HG03066 (cell line): ENCODE measurements at regions not wholly inside any gene's neighbourhood (a gene's known extent, or its start where the extent isn't known, plus 50 kb on each side); places are given as distances from the start of the nearest gene placed in this dataset.
"Not testable (repeated sequence)": the region's sequence is repeated elsewhere in the genome, so short reads cannot be mapped to it uniquely, and the experiment has no call there.

ENCODE experiments used
- ATAC-seq: cut with Tn5 transposase; IDR thresholded peaks from one replicate; pipeline ENCODE4 v1.9.1; 2021; ENCODE audit warnings: low read depth; ENCODE audit not compliant: unreplicated experiment

DNA sequence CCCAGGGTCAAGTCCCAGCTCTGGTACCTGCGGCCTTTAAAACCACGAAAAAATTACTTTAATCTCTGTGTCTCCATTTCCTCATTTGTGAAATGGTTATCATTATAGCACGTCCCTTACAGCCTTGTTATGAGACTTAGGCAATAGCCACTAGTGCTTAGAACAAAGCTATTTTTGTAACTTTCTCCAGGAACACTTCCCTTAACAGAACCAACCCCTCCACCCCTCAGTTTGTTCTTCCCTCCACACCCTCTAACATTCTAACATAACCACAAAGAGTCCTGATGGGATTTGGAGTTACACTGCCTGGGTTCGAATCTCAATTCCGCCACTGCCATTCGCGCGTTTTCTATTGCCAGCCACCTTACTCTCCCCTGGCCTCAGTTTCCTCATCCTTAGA lies 2777.4 kb upstream of the TPTE start:
- not testable (repeated sequence) for ATAC-seq

DNA sequence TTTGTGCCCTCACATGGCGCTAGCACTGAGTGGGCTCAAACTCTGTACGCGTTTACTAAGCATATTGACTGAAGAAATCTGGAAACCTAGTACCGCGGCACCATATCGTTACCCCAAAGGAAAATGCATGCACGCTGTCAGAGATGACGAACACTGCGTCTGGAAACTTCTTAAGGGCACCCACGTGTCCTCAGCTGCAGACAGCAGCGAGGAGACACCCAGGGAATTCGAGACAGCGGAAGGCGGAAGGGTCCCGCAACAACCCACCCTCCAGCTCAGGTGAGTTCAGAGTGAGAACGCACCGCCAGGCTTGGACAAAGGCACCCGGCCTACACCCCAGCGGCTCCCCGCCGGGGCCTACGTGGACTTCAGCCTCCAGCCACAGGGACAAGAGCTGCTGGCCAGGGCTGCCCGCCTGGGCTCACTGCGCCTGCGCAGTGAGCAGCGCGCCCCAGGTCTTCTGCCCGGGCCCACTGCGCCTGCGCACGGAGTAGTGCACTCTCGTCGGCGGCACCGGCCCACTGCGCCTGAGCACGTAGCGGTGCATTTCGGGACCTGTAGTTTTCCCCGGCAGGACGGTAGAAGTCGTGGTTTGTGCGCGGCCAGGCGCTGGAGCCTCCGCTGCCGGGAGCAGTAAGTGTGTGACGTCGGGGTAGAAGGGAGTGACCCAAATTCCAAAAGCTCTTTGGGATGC lies 2776.8 kb upstream of the TPTE start:
- ATAC-seq: peak; percentile 96

DNA sequence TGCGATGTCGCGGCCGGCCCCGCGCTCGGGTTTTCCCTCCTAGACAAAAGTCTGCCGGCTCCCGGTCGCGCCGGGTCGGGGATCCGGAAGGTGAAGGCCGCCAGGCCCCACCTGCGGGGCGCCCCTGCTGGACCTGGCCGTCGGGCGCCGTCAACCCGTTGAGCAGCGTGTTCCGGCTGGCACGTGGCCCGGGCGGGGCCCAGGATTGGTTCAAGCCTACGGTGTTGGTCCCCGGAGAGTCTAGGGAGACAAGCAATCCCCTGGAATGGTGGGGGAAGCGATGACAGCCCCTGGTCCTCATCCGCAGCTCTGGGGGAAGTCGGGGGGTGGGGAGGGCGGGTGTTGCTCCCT lies 2776.3 kb upstream of the TPTE start:
- ATAC-seq: peak; percentile 79

DNA sequence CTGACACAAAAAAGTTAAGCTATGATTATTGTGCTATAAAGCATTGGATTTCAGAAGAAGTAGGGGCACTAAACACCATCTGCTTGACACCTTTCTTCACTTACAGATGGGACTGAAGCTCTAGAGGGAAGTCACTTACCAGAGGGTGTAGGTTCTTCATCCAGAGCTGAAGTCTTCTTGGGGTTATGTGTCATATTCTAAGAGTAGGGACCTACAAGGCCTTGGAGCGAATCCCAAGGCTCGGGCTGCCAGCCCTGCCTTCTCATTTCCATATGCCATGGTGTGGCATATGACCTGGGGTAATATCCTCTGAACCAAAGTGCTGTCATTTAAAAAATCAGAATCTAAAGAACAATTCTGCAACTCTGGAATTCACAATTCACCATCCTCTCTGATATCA lies 2773.4 kb upstream of the TPTE start:
- not testable (repeated sequence) for ATAC-seq

DNA sequence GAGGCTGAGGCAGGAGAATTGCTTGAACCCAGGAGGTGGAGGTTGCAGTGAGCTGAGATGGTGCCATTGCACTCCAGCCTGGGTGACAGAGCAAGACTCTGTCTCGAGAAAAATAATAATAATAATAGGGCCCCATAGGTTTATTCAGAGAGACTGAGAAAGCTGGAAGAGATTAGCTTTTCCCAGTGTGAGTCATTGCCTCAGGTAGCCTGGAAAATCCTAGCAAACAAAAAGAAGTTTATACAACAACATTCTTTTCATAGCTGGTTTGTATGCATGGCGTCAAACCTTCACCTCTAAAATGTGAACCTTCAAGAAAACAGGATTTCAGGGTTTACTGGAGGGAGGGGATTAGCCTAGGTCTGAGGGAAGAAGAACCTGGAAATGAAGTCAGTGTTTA lies 2768.8 kb upstream of the TPTE start:
- ATAC-seq: not testable (repeated sequence)

DNA sequence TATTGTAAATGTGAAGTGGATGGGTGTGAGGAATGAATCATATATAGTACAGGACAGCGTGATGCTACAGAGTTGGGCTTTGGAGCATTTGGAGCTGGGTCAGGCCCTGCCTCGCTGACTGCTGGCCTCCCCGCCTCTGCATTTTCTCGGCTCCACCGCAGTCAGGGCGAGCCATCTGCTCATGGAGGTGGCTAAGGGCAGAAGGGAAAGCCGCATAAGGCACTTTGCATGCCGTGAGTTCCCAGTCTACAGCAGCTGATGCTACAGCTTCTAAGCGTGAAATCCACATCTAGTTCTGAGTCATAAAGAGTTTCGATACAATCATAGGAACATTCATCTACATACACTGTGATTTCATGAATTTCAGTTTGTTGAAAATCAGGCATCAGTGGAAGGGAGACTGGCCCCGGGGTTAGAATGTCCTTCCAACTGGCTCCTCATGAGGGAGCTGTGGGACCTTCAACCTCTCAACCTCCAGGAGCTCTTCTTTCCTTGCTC lies 2768.0 kb upstream of the TPTE start:
- peak; percentile 80 for ATAC-seq

DNA sequence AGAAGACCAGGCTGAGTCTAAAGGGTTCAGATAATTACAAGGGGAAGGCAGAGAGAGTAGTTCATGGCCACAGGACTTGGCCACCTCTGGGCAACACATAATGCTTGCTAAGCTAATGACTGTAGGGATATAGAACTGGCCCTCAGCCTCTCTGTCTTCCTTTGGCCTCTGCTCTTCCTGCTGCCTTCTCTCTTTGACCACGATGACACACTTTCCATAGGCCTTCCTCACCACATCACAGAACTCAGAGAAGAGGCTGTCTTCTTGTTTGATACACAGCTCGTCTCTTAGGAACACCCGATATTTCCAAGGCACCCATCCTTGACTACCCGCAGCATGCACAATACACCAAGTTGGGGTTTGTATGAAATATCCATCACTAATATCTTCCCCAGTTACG lies 2751.4 kb upstream of the TPTE start:
- ATAC-seq: not testable (repeated sequence)

DNA sequence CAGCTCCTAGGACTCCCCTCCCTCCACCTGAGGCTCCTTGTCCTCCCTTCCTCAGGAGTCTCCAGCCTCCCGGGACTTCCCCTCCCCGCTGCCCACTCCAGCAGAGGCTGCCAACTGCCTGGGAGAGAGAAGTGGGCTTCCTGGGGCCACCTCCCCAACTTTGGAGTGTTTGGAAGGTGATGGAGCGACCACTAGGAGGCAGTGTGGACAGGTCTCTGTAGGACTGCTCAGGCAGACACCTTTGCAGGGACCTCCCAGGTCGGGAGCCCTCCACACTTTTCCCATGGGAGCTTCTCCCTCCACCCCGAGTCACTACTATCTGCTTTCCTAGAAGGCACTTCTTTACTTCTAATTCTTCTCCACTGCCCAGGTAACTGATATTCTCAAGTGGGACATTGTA lies 2747.2 kb upstream of the TPTE start:
- ATAC-seq: not testable (repeated sequence)

DNA sequence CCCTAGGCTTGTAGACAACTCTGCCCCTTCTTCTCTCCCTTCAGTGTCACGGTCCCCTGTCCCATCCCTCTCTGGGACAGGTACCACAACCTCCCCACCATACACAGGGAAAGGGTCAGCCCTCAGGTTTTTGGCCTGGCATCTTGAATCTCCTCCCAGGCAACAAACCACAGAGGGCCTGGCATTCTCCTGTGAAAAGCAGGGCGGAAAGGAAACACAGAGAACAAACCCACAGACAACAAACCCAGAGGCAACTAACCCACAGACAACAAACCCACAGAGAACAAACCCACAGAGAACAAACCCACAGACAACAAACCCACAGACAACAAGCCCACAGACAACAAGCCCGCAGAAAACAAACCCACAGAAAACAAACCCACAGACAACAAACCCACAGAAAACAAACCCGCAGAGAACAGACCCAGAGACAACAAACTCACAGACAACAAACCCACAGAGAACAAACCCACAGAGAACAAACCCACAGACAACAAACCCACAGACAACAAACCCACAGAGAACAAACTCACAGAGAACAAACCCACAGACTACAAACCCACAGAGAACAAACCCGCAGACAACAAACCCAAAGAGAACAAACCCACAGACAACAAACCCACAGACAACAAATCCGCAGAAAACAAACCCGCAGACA lies 2745.9 kb upstream of the TPTE start:
- not testable (repeated sequence) for ATAC-seq

DNA sequence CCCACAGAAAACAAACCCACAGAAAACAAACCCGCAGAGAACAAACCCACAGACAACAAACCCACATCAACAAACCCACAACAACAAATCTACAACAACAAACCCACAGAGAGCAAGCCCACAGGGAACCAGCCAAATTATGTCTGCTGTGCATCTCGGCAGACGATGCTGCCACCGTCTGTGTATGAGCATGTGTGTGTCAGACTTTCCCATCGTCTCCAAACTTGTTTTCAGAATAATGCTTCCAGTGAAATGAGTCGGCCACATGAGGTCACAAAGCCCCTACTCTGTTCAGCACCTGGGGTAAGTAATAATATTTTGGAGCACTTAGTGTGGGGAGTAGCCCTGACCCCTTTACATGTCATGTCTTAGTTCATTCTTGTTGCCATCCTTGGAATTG lies 2745.3 kb upstream of the TPTE start:
- ATAC-seq: not testable (repeated sequence)

DNA sequence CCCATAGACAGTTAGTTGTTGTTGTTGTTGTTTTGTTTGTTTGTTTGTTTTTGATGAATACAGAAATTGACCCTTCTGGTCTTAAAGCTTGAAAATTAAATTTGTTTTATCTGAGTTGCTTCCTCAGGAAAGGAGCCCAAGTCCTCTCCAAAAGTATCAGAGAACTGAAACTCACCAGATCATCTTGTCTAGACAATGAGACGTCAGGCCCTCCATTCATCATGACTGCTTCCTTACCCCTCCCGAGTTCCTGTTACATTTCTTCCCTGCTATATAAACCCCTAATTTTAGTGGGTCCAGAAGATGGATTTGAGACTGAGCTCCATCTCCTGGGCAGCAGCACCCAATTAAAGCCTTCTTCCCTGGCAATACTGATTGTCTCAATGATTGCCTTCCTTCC lies 2744.8 kb upstream of the TPTE start:
- ATAC-seq: not testable (repeated sequence)

DNA sequence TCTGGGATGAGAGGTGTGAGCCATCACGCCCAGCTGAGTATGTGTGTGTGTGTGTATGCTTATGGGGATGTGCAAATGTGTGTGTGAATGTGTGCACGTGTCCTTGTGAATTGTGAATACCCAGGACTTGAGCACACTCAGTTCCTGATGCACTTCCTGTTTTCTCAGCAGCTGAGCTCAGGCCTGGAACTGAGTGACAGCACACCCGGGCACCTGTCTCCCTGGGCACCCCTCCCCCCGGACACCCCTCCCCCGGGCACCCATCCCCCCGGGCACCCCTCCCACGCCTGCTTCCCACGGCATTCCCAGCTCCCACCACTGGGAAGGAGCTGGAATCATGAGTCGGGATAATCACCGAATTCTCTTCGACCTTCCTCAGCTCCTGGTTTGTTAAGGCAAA lies 2744.1 kb upstream of the TPTE start:
- ATAC-seq: not testable (repeated sequence)

DNA sequence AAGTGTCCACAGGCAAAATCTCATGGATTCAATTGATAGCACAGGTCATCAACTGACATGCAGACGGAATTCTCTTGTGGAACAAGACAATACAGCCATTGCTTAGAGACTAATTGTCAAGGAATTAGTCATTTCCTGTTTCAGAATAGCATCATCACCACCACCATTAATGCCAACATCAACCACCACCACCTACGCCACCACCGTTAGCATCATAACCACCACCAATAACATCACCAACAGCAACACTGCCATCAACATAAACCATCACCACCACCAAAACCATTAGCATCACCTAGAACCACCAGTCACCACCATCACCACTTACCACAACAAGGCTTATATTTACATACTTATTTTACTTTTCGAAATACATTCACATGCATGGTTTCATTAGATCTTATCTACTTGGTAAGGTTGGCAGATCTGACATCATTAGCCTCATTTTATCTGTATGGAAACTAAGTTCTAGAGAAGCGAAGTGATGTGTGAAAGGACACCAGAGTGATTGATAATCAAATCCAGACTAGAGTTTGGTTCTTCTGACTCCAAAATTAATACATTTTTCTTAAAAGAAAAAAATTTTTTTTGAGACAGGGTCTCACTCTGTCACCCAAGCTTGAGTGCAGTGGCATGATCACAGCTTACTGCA lies 2733.8 kb upstream of the TPTE start:
- ATAC-seq: not testable (repeated sequence)

DNA sequence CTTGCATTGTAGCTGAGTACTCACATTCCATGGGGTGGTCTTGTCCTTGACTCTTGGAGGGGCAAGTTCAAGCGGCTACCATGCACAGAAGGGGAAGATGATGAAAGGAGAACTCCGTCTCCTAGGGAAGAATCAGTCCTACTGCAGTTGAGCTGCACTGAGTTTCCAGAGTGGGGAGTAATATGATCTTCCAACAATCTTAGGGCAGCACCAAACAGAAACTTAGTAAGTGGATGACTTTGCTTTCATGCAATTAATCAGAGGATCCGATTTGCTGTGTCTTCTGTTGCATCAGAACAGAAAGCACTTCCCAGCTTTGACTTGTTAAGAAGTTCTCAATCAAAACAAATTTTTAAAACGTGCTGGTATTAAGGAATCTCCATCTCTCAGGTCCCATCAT lies 2727.6 kb upstream of the TPTE start:
- not testable (repeated sequence) for ATAC-seq

DNA sequence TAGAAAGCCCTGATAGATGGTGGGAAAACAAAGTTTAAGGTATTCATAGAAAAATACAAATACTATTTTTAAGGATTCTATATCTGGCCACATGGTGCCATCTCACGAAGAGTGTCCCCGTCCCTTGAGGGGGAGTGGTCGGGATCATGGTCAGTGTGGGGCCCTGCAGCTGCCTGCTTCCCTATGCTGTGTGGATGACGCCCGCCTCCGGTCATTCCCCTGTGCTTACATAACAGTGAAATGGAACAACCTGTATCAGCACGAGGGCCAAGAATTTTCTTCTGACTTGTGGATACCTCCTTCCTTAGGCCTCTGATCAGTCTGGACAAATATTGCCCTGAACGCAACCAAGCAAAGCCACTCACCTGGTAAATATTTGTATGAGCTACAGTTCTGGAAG lies 2724.1 kb upstream of the TPTE start:
- ATAC-seq: not testable (repeated sequence)

DNA sequence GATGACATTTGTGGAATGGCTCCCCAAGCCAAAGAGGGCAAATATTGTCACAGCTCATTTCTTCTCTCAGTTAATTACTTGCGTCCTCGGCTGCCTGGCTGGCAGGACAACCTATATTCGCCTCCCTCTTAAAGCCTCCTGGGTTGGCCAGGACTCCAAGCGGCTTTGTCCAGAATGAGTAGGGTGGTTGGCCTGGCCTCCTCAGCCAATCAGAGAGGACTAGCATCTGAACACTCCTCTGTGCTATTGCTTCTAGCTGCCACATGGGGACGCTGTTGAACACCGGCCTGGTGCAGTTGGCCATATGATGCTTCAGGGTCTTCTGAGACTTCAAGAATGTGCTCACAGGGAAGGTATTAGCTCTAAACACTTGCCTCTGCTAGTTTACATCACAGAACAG lies 2722.9 kb upstream of the TPTE start:
- ATAC-seq: not testable (repeated sequence)

DNA sequence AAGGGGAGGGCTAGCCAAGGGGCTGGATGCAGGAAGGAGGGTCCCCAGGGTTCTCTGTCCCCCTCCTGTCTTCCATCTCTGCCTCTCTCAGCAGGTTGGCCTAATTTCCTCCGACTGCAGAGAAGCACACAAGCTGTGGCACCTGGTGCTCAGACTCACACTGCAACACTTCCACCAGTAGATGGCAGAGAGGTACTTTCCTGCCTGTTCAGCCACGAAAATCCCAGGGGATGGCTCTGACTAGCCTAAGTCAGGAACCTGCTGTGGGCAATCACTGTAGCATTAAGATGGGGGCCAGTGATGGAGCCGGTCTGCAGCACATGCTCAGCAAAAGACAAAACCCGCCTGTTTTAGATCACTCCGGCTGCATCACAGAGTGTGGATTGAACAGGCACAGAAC lies 2721.7 kb upstream of the TPTE start:
- ATAC-seq: not testable (repeated sequence)

DNA sequence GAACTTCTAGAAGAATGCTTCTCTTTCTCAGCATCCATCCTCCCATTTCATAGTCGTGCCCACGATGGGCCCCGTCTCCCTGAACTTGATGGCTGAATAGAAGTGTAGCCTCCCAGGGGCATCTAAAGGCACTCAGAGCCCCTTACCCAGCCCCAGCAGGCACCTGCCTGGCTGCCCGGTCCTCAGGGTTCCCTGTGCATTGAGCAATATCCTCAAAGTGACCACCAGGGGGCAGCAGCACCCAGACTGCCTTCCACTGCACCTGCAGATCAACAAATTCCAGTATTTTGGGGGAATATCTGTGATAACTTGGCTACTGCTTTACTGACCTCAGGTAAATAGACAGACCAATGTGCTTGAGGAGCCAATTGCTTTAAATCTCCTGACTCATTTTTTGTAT lies 2707.9 kb upstream of the TPTE start:
- ATAC-seq: not testable (repeated sequence)

DNA sequence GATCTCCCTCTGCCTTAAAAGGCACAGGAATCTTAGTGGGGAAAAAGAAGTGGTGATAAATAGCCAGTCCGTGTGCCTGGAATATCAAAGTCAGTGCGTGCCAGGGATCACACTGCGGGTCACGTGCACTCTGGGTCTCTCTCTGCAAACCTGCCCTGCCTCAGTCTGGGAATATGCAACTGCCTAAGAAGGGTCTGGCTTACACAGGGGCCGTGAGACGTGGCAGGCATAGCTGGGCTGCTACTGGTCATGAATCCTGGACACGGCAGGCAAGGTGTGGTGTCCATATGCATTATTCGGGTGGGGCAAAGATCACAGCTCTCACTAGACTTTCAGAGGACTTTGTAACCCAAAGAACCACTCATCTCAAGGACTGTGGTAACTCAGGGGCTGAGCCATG lies 2704.4 kb upstream of the TPTE start:
- not testable (repeated sequence) for ATAC-seq

DNA sequence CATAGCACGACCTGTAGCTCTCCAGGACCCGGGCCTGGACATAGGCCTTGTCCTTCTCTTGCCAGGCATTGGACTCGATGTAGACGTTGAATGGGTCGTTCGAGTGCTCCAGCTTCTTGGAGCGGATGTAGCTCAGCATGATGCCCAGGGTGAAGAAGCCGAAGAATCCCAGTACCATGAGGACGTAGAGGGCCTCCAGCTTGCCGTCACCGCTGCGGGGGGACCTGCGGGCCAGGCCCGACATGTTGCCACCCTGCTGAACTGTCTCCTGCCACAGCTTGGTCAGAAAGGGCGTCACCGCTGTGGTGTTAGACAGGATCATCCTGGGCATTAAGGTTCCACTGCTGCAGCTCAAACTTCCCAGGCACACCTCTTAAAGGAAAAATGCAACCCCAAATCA lies 2702.1 kb upstream of the TPTE start:
- ATAC-seq: not testable (repeated sequence)

DNA sequence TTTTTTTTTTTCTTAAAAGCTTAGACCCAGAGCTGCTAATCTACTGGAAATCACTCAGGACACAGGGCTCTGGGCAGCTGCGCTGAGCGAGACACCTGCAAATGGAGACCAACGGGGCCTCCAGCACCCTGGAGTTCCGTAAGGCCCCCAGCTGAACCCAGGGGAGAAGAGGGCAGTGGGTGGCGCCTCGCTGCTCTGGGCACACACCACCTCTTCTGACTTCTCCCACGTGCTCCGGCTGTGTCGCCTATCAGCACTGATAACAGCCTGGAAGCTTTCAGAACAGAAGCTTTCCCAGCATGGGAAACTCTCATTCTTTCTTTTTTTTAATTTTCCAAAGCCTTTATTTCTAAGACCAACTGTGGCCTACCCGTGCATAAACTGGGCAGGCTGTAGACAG lies 2695.8 kb upstream of the TPTE start:
- not testable (repeated sequence) for ATAC-seq

DNA sequence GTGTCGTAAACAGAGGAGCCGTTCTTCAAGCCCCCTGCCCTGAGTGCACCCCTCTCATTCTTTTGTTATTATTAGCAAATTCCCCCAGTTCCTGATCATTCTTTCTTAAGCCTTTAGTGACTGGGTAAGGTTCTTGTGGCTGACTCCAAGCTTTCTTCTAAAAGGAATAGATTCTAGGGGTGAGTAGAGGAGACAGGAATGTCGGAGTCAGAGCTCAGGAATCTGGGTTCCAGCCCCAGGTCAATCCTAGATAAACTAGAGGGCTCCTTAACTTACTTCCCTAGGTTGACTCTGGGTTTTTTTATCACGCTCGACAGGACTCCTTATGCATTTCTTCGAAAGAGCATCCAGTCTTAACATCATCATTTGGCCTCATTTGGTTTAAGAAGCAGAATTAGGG lies 2695.2 kb upstream of the TPTE start:
- not testable (repeated sequence) for ATAC-seq
